Liver (tissue), 8 donors: ENCODE measurements at regions not wholly inside any gene's neighbourhood (a gene's known extent, or its start where the extent isn't known, plus 50 kb on each side); places are given as distances from the start of the nearest gene placed in this dataset.
"Not testable (repeated sequence)": the region's sequence is repeated elsewhere in the genome, so short reads cannot be mapped to it uniquely, and the experiment has no call there.

Experiments used
- DNase-seq: peaks from one replicate; pipeline ENCODE4 v3.0.0-alpha.2; 2017; ENCODE audit warnings: low spot score
- H3K27ac ChIP-seq, 2 donors: one replicate each; pipeline ENCODE4 v1.7.0; 2013; ENCODE audit warnings: inconsistent platforms in 2 of 2, low read length in 2 of 2, control low read depth in 1 of 2, low read depth in 1 of 2, mild to moderate bottlenecking in 1 of 2
- H3K27me3 ChIP-seq, 4 donors: one replicate each; pipeline versions ENCODE4 v1.6.1 to v1.7.0; 2013; ENCODE audit warnings: low read length in 3 of 4, inconsistent platforms in 1 of 4, mild to moderate bottlenecking in 1 of 4, moderate library complexity in 1 of 4; ENCODE audit not compliant: control insufficient read depth in 4 of 4, insufficient read depth in 4 of 4
- H3K36me3 ChIP-seq, 4 donors: one replicate each; pipeline versions ENCODE4 v1.6.1 to v1.7.0; 2013; ENCODE audit warnings: low read length in 3 of 4, mild to moderate bottlenecking in 3 of 4, low read depth in 1 of 4, moderate library complexity in 1 of 4; ENCODE audit not compliant: control insufficient read depth in 4 of 4, insufficient read depth in 3 of 4
- H3K4me1 ChIP-seq, 4 donors: one replicate each; pipeline versions ENCODE4 v1.6.1 to v1.7.0; 2013; ENCODE audit warnings: low read length in 3 of 4, mild to moderate bottlenecking in 3 of 4, moderate library complexity in 1 of 4; ENCODE audit not compliant: control insufficient read depth in 4 of 4, insufficient read depth in 4 of 4
- H3K4me3 ChIP-seq, 3 donors: one replicate each; pipeline versions ENCODE4 v1.6.1 to v1.7.0; 2013; ENCODE audit warnings: low read length in 3 of 3, control low read depth in 1 of 3, low read depth in 1 of 3, mild to moderate bottlenecking in 1 of 3
- H3K9ac ChIP-seq, 2 donors: one replicate each; pipeline ENCODE4 v1.7.0; 2013; ENCODE audit warnings: low read length in 2 of 2, mild to moderate bottlenecking in 2 of 2, moderate library complexity in 2 of 2, control low read depth in 1 of 2, low read depth in 1 of 2
- H3K9me3 ChIP-seq, 4 donors: one replicate each; pipeline versions ENCODE4 v1.6.1 to v1.7.0; 2013; ENCODE audit warnings: low read length in 3 of 4; ENCODE audit not compliant: control insufficient read depth in 4 of 4
- FOXA1 ChIP-seq: IDR thresholded peaks from 2 replicates; pipeline ENCODE4 v1.6.1; 2016; ENCODE audit warnings: antibody characterized with exemption
- FOXA2 ChIP-seq: IDR thresholded peaks from 2 replicates; pipeline ENCODE4 v1.6.1; 2016; ENCODE audit warnings: antibody characterized with exemption
- GABPA ChIP-seq, 2 donors: IDR thresholded peaks in 1 of 2; conservative IDR thresholded peaks in 1 of 2; 2 replicates each; pipeline ENCODE4 v1.6.1; 2016; ENCODE audit warnings: antibody characterized with exemption in 2 of 2, mild to moderate bottlenecking in 1 of 2, moderate library complexity in 1 of 2
- HNF4A ChIP-seq, 2 donors: conservative IDR thresholded peaks; 2 replicates each; pipeline ENCODE4 v1.6.1; 2016; ENCODE audit warnings: antibody characterized with exemption in 2 of 2, mild to moderate bottlenecking in 2 of 2
- HNF4G ChIP-seq: IDR thresholded peaks from 2 replicates; pipeline ENCODE4 v1.6.1; 2016; ENCODE audit warnings: antibody characterized with exemption
- JUND ChIP-seq, 2 donors: IDR thresholded peaks; 2 replicates each; pipeline ENCODE4 v1.6.1; 2016; ENCODE audit warnings: antibody characterized with exemption in 2 of 2
- NR2F2 ChIP-seq: IDR thresholded peaks from 2 replicates; pipeline ENCODE4 v1.6.1; 2016; ENCODE audit warnings: antibody characterized with exemption
- RAD21 ChIP-seq, 2 donors: IDR thresholded peaks; 2 replicates each; pipeline ENCODE4 v1.6.1; 2016; ENCODE audit warnings: antibody characterized with exemption in 2 of 2, mild to moderate bottlenecking in 2 of 2
- TAF1 ChIP-seq: conservative IDR thresholded peaks from 2 replicates; pipeline ENCODE4 v1.6.1; 2016; ENCODE audit warnings: antibody characterized with exemption, mild to moderate bottlenecking
- YY1 ChIP-seq: IDR thresholded peaks from 2 replicates; pipeline ENCODE4 v1.6.1; 2016; ENCODE audit warnings: antibody characterized with exemption, mild to moderate bottlenecking
- WGBS: extraction: QIAGEN DNeasy Blood & Tissue Kit; methylation state at CpG from one replicate; pipeline ENCODE4 v1.1.7; 2013; 5-methylcytosine and 5-hydroxymethylcytosine counted together
- TF ChIP-seq, protein P1 (sequence below): IDR thresholded peaks from 2 replicates; pipeline ENCODE4 v1.6.1; 2016; ENCODE audit warnings: antibody characterized with exemption
- TF ChIP-seq, protein P2 (sequence below): fragments of 150-350 bp; IDR thresholded peaks from 2 replicates; pipeline ENCODE4 v1.5.1; 2017; ENCODE audit warnings: improper control_type of control experiment, low read depth, low read length; ENCODE audit not compliant: missing input control
- TF ChIP-seq, protein P3 (sequence below): IDR thresholded peaks from 2 replicates; pipeline ENCODE4 v1.6.1; 2016; ENCODE audit warnings: antibody characterized with exemption, mild to moderate bottlenecking
- TF ChIP-seq, protein P4 (sequence below): IDR thresholded peaks from 2 replicates; pipeline ENCODE4 v1.6.1; 2016; ENCODE audit warnings: antibody characterized with exemption
- donor health status: healthy.
- donor health status: healthy.
- donor health status: healthy.
- donor health status: healthy.
- donor health status: healthy.

DNA sequence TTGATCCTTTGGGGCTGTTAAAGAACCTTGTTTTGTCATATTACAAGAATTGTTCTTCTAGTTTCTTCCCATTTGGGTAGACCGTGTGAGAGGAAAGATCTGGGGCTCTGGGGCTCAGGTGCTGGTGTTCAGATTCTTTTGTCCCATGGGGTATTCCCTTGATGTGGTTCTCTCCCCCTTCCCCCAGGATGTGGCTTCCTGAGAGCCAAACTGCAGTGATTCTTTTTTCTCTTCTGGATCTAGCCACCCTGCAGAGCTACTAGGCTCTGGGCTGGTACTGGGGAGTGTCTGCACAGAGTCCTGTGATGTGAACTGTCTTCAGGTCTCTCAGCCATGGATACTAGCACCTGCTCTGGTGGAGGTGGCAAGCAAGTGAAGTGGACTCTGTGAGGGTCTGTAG, 480.5 kb upstream of the MAN1A1 start (continued):
- TF ChIP-seq NR2F2 (no peak), JUND (IDR thresholded peaks at IDR 0.05) (no peak)
- TF ChIP-seq, protein P1, sequence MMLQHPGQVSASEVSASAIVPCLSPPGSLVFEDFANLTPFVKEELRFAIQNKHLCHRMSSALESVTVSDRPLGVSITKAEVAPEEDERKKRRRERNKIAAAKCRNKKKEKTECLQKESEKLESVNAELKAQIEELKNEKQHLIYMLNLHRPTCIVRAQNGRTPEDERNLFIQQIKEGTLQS, result no peak
- TF ChIP-seq, protein P2, sequence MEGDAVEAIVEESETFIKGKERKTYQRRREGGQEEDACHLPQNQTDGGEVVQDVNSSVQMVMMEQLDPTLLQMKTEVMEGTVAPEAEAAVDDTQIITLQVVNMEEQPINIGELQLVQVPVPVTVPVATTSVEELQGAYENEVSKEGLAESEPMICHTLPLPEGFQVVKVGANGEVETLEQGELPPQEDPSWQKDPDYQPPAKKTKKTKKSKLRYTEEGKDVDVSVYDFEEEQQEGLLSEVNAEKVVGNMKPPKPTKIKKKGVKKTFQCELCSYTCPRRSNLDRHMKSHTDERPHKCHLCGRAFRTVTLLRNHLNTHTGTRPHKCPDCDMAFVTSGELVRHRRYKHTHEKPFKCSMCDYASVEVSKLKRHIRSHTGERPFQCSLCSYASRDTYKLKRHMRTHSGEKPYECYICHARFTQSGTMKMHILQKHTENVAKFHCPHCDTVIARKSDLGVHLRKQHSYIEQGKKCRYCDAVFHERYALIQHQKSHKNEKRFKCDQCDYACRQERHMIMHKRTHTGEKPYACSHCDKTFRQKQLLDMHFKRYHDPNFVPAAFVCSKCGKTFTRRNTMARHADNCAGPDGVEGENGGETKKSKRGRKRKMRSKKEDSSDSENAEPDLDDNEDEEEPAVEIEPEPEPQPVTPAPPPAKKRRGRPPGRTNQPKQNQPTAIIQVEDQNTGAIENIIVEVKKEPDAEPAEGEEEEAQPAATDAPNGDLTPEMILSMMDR, result no peak

DNA sequence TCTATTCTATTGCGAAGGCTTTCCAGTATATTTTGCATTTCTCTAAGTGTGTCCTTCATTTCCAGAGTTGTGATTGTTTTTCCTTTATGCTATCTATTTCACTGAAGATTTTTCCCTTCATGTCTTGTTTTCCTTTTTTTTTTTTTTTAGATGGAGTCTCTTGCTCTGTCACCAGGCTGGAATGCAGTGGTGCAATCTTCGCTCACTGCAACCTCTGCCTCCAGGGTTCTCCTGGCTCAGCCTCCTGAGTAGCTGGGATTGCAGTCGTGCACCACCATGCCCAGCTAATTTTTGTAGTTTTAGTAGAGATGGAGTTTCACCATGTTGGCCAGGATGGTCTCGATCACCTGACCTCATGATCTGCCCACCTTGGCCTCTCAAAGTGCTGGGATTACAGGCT, 479.9 kb upstream of the MAN1A1 start:
- not testable (repeated sequence) for H3K36me3 ChIP-seq, DNase-seq, H3K9me3 ChIP-seq, H3K4me1 ChIP-seq, H3K27ac ChIP-seq, H3K27me3 ChIP-seq, H3K9ac ChIP-seq, H3K4me3 ChIP-seq
- WGBS, result 82% methylated on average over 4 of the region's 4 CpGs

DNA sequence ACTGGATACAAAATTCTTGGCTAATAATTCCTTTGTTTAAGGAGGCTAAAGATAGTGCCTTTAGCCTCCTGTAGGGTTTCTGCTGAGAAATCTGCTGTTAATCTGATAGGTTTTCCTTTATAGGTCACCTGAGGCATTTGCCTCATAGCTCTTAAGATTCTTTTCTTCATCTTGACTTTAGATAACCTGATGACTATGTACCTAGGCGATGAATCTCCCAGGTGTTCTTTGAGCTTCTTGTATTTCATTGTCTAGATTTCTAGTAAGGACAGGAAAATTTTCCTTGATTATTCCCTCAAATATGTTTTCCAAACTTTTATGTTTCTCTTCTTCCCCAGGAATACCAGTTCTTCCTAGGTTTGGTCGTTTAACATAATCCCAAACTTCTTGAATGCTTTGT, 479.4 kb upstream of the MAN1A1 start:
- TF ChIP-seq YY1, result no peak
- TF ChIP-seq, protein P1, result no peak
- no peak for TF ChIP-seq RAD21 (IDR thresholded peaks at IDR 0.05)
- no peak for TF ChIP-seq FOXA2
- TF ChIP-seq GABPA (IDR thresholded peaks at IDR 0.05 in 1 of 2, conservative IDR thresholded peaks at IDR 0.05 in 1 of 2), result no peak
- TF ChIP-seq, protein P3, sequence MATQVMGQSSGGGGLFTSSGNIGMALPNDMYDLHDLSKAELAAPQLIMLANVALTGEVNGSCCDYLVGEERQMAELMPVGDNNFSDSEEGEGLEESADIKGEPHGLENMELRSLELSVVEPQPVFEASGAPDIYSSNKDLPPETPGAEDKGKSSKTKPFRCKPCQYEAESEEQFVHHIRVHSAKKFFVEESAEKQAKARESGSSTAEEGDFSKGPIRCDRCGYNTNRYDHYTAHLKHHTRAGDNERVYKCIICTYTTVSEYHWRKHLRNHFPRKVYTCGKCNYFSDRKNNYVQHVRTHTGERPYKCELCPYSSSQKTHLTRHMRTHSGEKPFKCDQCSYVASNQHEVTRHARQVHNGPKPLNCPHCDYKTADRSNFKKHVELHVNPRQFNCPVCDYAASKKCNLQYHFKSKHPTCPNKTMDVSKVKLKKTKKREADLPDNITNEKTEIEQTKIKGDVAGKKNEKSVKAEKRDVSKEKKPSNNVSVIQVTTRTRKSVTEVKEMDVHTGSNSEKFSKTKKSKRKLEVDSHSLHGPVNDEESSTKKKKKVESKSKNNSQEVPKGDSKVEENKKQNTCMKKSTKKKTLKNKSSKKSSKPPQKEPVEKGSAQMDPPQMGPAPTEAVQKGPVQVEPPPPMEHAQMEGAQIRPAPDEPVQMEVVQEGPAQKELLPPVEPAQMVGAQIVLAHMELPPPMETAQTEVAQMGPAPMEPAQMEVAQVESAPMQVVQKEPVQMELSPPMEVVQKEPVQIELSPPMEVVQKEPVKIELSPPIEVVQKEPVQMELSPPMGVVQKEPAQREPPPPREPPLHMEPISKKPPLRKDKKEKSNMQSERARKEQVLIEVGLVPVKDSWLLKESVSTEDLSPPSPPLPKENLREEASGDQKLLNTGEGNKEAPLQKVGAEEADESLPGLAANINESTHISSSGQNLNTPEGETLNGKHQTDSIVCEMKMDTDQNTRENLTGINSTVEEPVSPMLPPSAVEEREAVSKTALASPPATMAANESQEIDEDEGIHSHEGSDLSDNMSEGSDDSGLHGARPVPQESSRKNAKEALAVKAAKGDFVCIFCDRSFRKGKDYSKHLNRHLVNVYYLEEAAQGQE, result no peak
- TF ChIP-seq, protein P4, sequence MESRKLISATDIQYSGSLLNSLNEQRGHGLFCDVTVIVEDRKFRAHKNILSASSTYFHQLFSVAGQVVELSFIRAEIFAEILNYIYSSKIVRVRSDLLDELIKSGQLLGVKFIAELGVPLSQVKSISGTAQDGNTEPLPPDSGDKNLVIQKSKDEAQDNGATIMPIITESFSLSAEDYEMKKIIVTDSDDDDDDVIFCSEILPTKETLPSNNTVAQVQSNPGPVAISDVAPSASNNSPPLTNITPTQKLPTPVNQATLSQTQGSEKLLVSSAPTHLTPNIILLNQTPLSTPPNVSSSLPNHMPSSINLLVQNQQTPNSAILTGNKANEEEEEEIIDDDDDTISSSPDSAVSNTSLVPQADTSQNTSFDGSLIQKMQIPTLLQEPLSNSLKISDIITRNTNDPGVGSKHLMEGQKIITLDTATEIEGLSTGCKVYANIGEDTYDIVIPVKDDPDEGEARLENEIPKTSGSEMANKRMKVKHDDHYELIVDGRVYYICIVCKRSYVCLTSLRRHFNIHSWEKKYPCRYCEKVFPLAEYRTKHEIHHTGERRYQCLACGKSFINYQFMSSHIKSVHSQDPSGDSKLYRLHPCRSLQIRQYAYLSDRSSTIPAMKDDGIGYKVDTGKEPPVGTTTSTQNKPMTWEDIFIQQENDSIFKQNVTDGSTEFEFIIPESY, result no peak
- TF ChIP-seq, protein P2, result no peak
- no peak for TF ChIP-seq TAF1
- TF ChIP-seq JUND (IDR thresholded peaks at IDR 0.05), result no peak
- no peak for TF ChIP-seq HNF4A (conservative IDR thresholded peaks at IDR 0.05)
- no peak for TF ChIP-seq FOXA1
- no peak for TF ChIP-seq HNF4G
- TF ChIP-seq NR2F2, result no peak
- H3K9ac ChIP-seq, result no peak overlapping the region
- DNase-seq, result no peak
- H3K27ac ChIP-seq, result no peak overlapping the region
- H3K36me3 ChIP-seq, result no peaks in the 10 kb centered on the region
- WGBS, result 68% methylated on average over 2 of the region's 2 CpGs
- H3K4me3 ChIP-seq, result no peak overlapping the region
- H3K27me3 ChIP-seq, result no peaks in the 10 kb centered on the region
- no peaks in the 10 kb centered on the region for H3K9me3 ChIP-seq
- no peaks in the 10 kb centered on the region for H3K4me1 ChIP-seq
